ENCODE measurements at regions not wholly inside any gene's neighbourhood (a gene's known extent, or its start where the extent isn't known, plus 50 kb on each side); places are given as distances from the start of the nearest gene placed in this dataset.

- H3K4me3 ChIP-seq (ENCODE audit: low read length), result no peak overlapping the region
- 96% methylated on average over 9 of the region's 9 CpGs for WGBS
- H3K9me3 ChIP-seq (ENCODE audit: insufficient read depth, low read depth, low read length), result no peaks in the 10 kb centered on the region
- H3K4me1 ChIP-seq (ENCODE audit: insufficient read depth, low read length), result no peaks in the 10 kb centered on the region
- H3K27me3 ChIP-seq (ENCODE audit: insufficient read depth, low read length), result no peaks in the 10 kb centered on the region
- no peak overlapping the region for H3K27ac ChIP-seq (ENCODE audit: low read depth, low read length)
- H3K36me3 ChIP-seq (ENCODE audit: insufficient read depth, low read length), result no peaks in the 10 kb centered on the region
- H3K9ac ChIP-seq (ENCODE audit: low read depth, low read length), result no peak overlapping the region
Measured at GRCh38 chr5:6216471-6217075, 161.8 kb downstream of the MED10 start.

- no peak overlapping the region for H3K4me3 ChIP-seq (ENCODE audit: low read length)
- no peaks in the 10 kb centered on the region for H3K9me3 ChIP-seq (ENCODE audit: insufficient read depth, low read depth, low read length)
- no peak overlapping the region for H3K9ac ChIP-seq (ENCODE audit: low read depth, low read length)
- H3K27me3 ChIP-seq (ENCODE audit: insufficient read depth, low read length), result no peaks in the 10 kb centered on the region
- no peak overlapping the region for H3K27ac ChIP-seq (ENCODE audit: low read depth, low read length)
- no peaks in the 10 kb centered on the region for H3K4me1 ChIP-seq (ENCODE audit: insufficient read depth, low read length)
- 95% methylated on average over 8 of the region's 8 CpGs for WGBS
- no peaks in the 10 kb centered on the region for H3K36me3 ChIP-seq (ENCODE audit: insufficient read depth, low read length)
Measured at GRCh38 chr5:6215891-6216290, 162.5 kb downstream of the MED10 start.

GRCh38 chr5:6212244-6212643, 166.1 kb downstream of the MED10 start:
- no peak overlapping the region for H3K4me3 ChIP-seq (ENCODE audit: low read length)
- H3K9ac ChIP-seq (ENCODE audit: low read depth, low read length), result no peak overlapping the region
- no peaks in the 10 kb centered on the region for H3K4me1 ChIP-seq (ENCODE audit: insufficient read depth, low read length)
- no peaks in the 10 kb centered on the region for H3K36me3 ChIP-seq (ENCODE audit: insufficient read depth, low read length)
- no peak overlapping the region for H3K27ac ChIP-seq (ENCODE audit: low read depth, low read length)
- WGBS, result 100% methylated on average over 1 of the region's 1 CpG
- no peaks in the 10 kb centered on the region for H3K9me3 ChIP-seq (ENCODE audit: insufficient read depth, low read depth, low read length)
- no peaks in the 10 kb centered on the region for H3K27me3 ChIP-seq (ENCODE audit: insufficient read depth, low read length)

GRCh38 chr5:6206501-6206900, 171.8 kb downstream of the MED10 start:
- Histone ChIP-seq H3K9me3 (ENCODE audit: insufficient read depth, low read depth, low read length) (no peaks in the 10 kb centered on the region), H3K27me3 (ENCODE audit: insufficient read depth, low read length) (no peaks in the 10 kb centered on the region), H3K36me3 (ENCODE audit: insufficient read depth, low read length) (no peaks in the 10 kb centered on the region), H3K4me1 (ENCODE audit: insufficient read depth, low read length) (no peaks in the 10 kb centered on the region), H3K9ac (ENCODE audit: low read depth, low read length) (no peak overlapping the region), H3K27ac (ENCODE audit: low read depth, low read length) (no peak overlapping the region), H3K4me3 (ENCODE audit: low read length) (no peak overlapping the region)
- WGBS, result 87% methylated on average over 1 of the region's 1 CpG

GRCh38 chr5:6202968-6203365, 175.4 kb downstream of the MED10 start:
- H3K27me3 ChIP-seq (ENCODE audit: insufficient read depth, low read length), result no peaks in the 10 kb centered on the region
- no peak overlapping the region for H3K9ac ChIP-seq (ENCODE audit: low read depth, low read length)
- no peaks in the 10 kb centered on the region for H3K36me3 ChIP-seq (ENCODE audit: insufficient read depth, low read length)
- H3K9me3 ChIP-seq (ENCODE audit: insufficient read depth, low read depth, low read length), result no peaks in the 10 kb centered on the region
- WGBS, result 87% methylated on average over 4 of the region's 4 CpGs
- no peak overlapping the region for H3K4me3 ChIP-seq (ENCODE audit: low read length)
- no peak overlapping the region for H3K27ac ChIP-seq (ENCODE audit: low read depth, low read length)
- H3K4me1 ChIP-seq (ENCODE audit: insufficient read depth, low read length), result no peaks in the 10 kb centered on the region

GRCh38 chr5:6202149-6202967, 176.0 kb downstream of the MED10 start:
- Histone ChIP-seq H3K27me3 (ENCODE audit: insufficient read depth, low read length) (no peaks in the 10 kb centered on the region), H3K4me1 (ENCODE audit: insufficient read depth, low read length) (no peaks in the 10 kb centered on the region), H3K9ac (ENCODE audit: low read depth, low read length) (no peak overlapping the region), H3K27ac (ENCODE audit: low read depth, low read length) (no peak overlapping the region), H3K4me3 (ENCODE audit: low read length) (no peak overlapping the region), H3K9me3 (ENCODE audit: insufficient read depth, low read depth, low read length) (no peaks in the 10 kb centered on the region), H3K36me3 (ENCODE audit: insufficient read depth, low read length) (no peaks in the 10 kb centered on the region)
- WGBS, result 85% methylated on average over 6 of the region's 6 CpGs

GRCh38 chr5:6201631-6202030, 176.7 kb downstream of the MED10 start:
- Histone ChIP-seq H3K4me1 (ENCODE audit: insufficient read depth, low read length) (no peaks in the 10 kb centered on the region), H3K4me3 (ENCODE audit: low read length) (no peak overlapping the region), H3K27ac (ENCODE audit: low read depth, low read length) (no peak overlapping the region), H3K27me3 (ENCODE audit: insufficient read depth, low read length) (no peaks in the 10 kb centered on the region), H3K9ac (ENCODE audit: low read depth, low read length) (no peak overlapping the region), H3K9me3 (ENCODE audit: insufficient read depth, low read depth, low read length) (no peaks in the 10 kb centered on the region), H3K36me3 (ENCODE audit: insufficient read depth, low read length) (no peaks in the 10 kb centered on the region)
- 97% methylated on average over 6 of the region's 6 CpGs for WGBS

GRCh38 chr5:6198531-6198930, 179.8 kb downstream of the MED10 start:
- Histone ChIP-seq H3K27ac (ENCODE audit: low read depth, low read length) (no peak overlapping the region), H3K27me3 (ENCODE audit: insufficient read depth, low read length) (no peaks in the 10 kb centered on the region), H3K4me3 (ENCODE audit: low read length) (no peak overlapping the region), H3K9ac (ENCODE audit: low read depth, low read length) (no peak overlapping the region), H3K36me3 (ENCODE audit: insufficient read depth, low read length) (no peaks in the 10 kb centered on the region), H3K9me3 (ENCODE audit: insufficient read depth, low read depth, low read length) (no peaks in the 10 kb centered on the region), H3K4me1 (ENCODE audit: insufficient read depth, low read length) (peaks cover 5% of the 10 kb centered on the region; the same call in 1 of the 2 replicates)
- 96% methylated on average over 5 of the region's 5 CpGs for WGBS

GRCh38 chr5:6197427-6197826, 180.9 kb downstream of the MED10 start:
- no peak overlapping the region for H3K4me3 ChIP-seq (ENCODE audit: low read length)
- no peaks in the 10 kb centered on the region for H3K9me3 ChIP-seq (ENCODE audit: insufficient read depth, low read depth, low read length)
- H3K9ac ChIP-seq (ENCODE audit: low read depth, low read length), result no peak overlapping the region
- WGBS, result 92% methylated on average over 7 of the region's 7 CpGs
- no peaks in the 10 kb centered on the region for H3K36me3 ChIP-seq (ENCODE audit: insufficient read depth, low read length)
- H3K4me1 ChIP-seq (ENCODE audit: insufficient read depth, low read length), result peaks cover 5% of the 10 kb centered on the region; the same call in 1 of the 2 replicates
- H3K27me3 ChIP-seq (ENCODE audit: insufficient read depth, low read length), result no peaks in the 10 kb centered on the region
- H3K27ac ChIP-seq (ENCODE audit: low read depth, low read length), result no peak overlapping the region

- 84% methylated on average over 9 of the region's 9 CpGs for WGBS
- no peak overlapping the region for H3K27ac ChIP-seq (ENCODE audit: low read depth, low read length)
- no peaks in the 10 kb centered on the region for H3K27me3 ChIP-seq (ENCODE audit: insufficient read depth, low read length)
- no peaks in the 10 kb centered on the region for H3K36me3 ChIP-seq (ENCODE audit: insufficient read depth, low read length)
- no peak overlapping the region for H3K4me3 ChIP-seq (ENCODE audit: low read length)
- peaks cover 5% of the 10 kb centered on the region; the same call in 1 of the 2 replicates for H3K4me1 ChIP-seq (ENCODE audit: insufficient read depth, low read length)
- no peaks in the 10 kb centered on the region for H3K9me3 ChIP-seq (ENCODE audit: insufficient read depth, low read depth, low read length)
- no peak overlapping the region for H3K9ac ChIP-seq (ENCODE audit: low read depth, low read length)
Measured at GRCh38 chr5:6195711-6196358, 182.5 kb downstream of the MED10 start.

- Histone ChIP-seq H3K36me3 (ENCODE audit: insufficient read depth, low read length) (no peaks in the 10 kb centered on the region), H3K4me1 (ENCODE audit: insufficient read depth, low read length) (peaks cover 5% of the 10 kb centered on the region; the same call in 1 of the 2 replicates), H3K9ac (ENCODE audit: low read depth, low read length) (no peak overlapping the region), H3K27ac (ENCODE audit: low read depth, low read length) (no peak overlapping the region), H3K27me3 (ENCODE audit: insufficient read depth, low read length) (no peaks in the 10 kb centered on the region), H3K9me3 (ENCODE audit: insufficient read depth, low read depth, low read length) (no peaks in the 10 kb centered on the region), H3K4me3 (ENCODE audit: low read length) (no peak overlapping the region)
- 87% methylated on average over 5 of the region's 5 CpGs for WGBS
Measured at GRCh38 chr5:6194906-6195612, 183.3 kb downstream of the MED10 start.

Measured in HUES64 (cell line).